SKM-1 treated with dmso at 0.1 percent for 144 hours (cell line): ENCODE measurements at regions not wholly inside any gene's neighbourhood (a gene's known extent, or its start where the extent isn't known, plus 50 kb on each side); places are given as distances from the start of the nearest gene placed in this dataset.

Experiments
- DNase-seq: peaks from one replicate; lab custom pipeline; 2025; ENCODE audit not compliant: unreplicated experiment; lab: John Stamatoyannopoulos, UW

- DNase-seq = no peak
Observed at GRCh38 chr4:79034544-79034943, 95.3 kb upstream of the PAQR3 start.

GRCh38 chr4:79030973-79031372, 91.7 kb upstream of the PAQR3 start:
- DNase-seq = no peak

- DNase-seq = no peak
Observed at GRCh38 chr4:79027656-79028055, 88.4 kb upstream of the PAQR3 start.

GRCh38 chr4:79025170-79025569, 85.9 kb upstream of the PAQR3 start:
- DNase-seq = no peak

GRCh38 chr4:79023799-79024770, 84.8 kb upstream of the PAQR3 start:
- DNase-seq = no peak

GRCh38 chr4:79022529-79022928, 83.3 kb upstream of the PAQR3 start:
- no peak for DNase-seq

- no peak for DNase-seq
Observed at GRCh38 chr4:79017481-79017880, 78.2 kb upstream of the PAQR3 start.

GRCh38 chr4:79016878-79017277, 77.6 kb upstream of the PAQR3 start:
- DNase-seq = no peak

- DNase-seq = no peak
Observed at GRCh38 chr4:79015411-79015810, 76.2 kb upstream of the PAQR3 start.

- DNase-seq = no peak
Observed at GRCh38 chr4:79014230-79014629, 75.0 kb upstream of the PAQR3 start.

GRCh38 chr4:79013756-79014155, 74.5 kb upstream of the PAQR3 start:
- DNase-seq = no peak

- no peak for DNase-seq
Observed at GRCh38 chr4:78990938-78991810, 51.9 kb upstream of the PAQR3 start.

GRCh38 chr4:78989697-78990270, 50.5 kb upstream of the PAQR3 start:
- DNase-seq = no peak
